Testis (tissue), 2 donors: ENCODE measurements at regions not wholly inside any gene's neighbourhood (a gene's known extent, or its start where the extent isn't known, plus 50 kb on each side); places are given as distances from the start of the nearest gene placed in this dataset.

ENCODE experiments used
- DNase-seq: peaks from one replicate; pipeline ENCODE4 v3.0.0-alpha.2; 2019
- H3K27ac ChIP-seq, 2 donors: fragments of 200-600 bp; sonication (generic); one replicate each; pipeline ENCODE4 v1.5.1; 2019
- H3K27me3 ChIP-seq: fragments of 200-600 bp; sonication (generic); one replicate; pipeline ENCODE4 v1.5.1; 2019
- H3K36me3 ChIP-seq: fragments of 200-600 bp; sonication (generic); one replicate; pipeline ENCODE4 v1.5.1; 2017; ENCODE audit warnings: low read depth; ENCODE audit errors: missing control alignments
- H3K4me1 ChIP-seq: fragments of 200-600 bp; sonication (generic); one replicate; pipeline ENCODE4 v1.5.1; 2019
- H3K4me3 ChIP-seq, 2 donors: fragments of 200-600 bp; sonication (generic); one replicate each; pipeline ENCODE4 v1.5.1; 2017 to 2019
- H3K9me3 ChIP-seq: fragments of 200-600 bp; sonication (generic); one replicate; pipeline ENCODE4 v1.5.1; 2017
- POLR2A ChIP-seq: fragments of 450-650 bp; IDR thresholded peaks from one replicate; pipeline ENCODE4 v1.6.1; 2017; ENCODE audit warnings: antibody characterized with exemption, mild to moderate bottlenecking, moderate library complexity
- WGBS, 2 donors: methylation state at CpG; one replicate each; pipeline ENCODE4 v1.1.5; 2018; 5-methylcytosine and 5-hydroxymethylcytosine counted together
- intact Hi-C: fragments of 100-400 bp; cut with DNase I; formaldehyde crosslinking; loops from one replicate; pipeline ENCODE4 v1.15.1; 2023; ENCODE audit warnings: low total_unique reads
- TF ChIP-seq, protein P1 (sequence below), 3 experiments: fragments of 450-650 bp in 2 of 3; fragments of 200-600 bp in 1 of 3; sonication (generic) in 1 of 3; IDR thresholded peaks; one replicate each; pipeline ENCODE4 v1.5.1; 2016 to 2019; ENCODE audit warnings: antibody characterized with exemption in 3 of 3, mild to moderate bottlenecking in 2 of 3, moderate library complexity in 1 of 3

DNA sequence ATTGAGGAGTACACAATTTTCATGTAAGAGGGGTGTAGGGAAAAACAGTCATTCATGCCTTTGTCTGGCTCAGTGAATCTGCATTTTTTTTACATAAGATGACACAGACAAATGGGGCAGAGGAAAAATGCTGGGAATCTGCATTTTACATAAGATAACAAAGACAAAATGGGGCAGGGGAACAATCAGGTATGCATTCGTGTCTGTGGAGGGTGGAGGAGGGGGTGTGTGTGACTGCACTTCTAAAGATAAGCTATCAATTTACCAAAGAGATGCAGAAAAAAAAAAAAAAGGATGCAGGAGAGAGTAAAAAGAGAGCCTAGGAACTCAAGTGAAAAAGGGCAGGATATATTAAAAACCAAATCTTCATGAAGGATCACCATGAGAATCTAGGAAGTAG is 637.4 kb downstream of the ZNF674 start:
- no peaks in the 10 kb centered on the region for H3K27me3 ChIP-seq
- DNase-seq = no peak
- H3K27ac ChIP-seq = no peak overlapping the region
- no peaks in the 10 kb centered on the region for H3K9me3 ChIP-seq
- WGBS, 2 donors = 11 to 27% methylated on average over 1 of the region's 1 CpG
- intact Hi-C loops = no loop called here
- no peaks in the 10 kb centered on the region for H3K36me3 ChIP-seq
- no peak for TF ChIP-seq POLR2A
- TF ChIP-seq, protein P1, sequence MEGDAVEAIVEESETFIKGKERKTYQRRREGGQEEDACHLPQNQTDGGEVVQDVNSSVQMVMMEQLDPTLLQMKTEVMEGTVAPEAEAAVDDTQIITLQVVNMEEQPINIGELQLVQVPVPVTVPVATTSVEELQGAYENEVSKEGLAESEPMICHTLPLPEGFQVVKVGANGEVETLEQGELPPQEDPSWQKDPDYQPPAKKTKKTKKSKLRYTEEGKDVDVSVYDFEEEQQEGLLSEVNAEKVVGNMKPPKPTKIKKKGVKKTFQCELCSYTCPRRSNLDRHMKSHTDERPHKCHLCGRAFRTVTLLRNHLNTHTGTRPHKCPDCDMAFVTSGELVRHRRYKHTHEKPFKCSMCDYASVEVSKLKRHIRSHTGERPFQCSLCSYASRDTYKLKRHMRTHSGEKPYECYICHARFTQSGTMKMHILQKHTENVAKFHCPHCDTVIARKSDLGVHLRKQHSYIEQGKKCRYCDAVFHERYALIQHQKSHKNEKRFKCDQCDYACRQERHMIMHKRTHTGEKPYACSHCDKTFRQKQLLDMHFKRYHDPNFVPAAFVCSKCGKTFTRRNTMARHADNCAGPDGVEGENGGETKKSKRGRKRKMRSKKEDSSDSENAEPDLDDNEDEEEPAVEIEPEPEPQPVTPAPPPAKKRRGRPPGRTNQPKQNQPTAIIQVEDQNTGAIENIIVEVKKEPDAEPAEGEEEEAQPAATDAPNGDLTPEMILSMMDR (IDR thresholded peaks at IDR 0.05) = no peak
- no peak overlapping the region for H3K4me3 ChIP-seq
- no peaks in the 10 kb centered on the region for H3K4me1 ChIP-seq

GRCh38 chrX:45903781-45904201 is 641.4 kb downstream of the ZNF674 start:
- intact Hi-C loops = no loop called here
- 51 to 70% methylated on average over 2 to 5 of the region's 5 CpGs for WGBS, 2 donors

DNA sequence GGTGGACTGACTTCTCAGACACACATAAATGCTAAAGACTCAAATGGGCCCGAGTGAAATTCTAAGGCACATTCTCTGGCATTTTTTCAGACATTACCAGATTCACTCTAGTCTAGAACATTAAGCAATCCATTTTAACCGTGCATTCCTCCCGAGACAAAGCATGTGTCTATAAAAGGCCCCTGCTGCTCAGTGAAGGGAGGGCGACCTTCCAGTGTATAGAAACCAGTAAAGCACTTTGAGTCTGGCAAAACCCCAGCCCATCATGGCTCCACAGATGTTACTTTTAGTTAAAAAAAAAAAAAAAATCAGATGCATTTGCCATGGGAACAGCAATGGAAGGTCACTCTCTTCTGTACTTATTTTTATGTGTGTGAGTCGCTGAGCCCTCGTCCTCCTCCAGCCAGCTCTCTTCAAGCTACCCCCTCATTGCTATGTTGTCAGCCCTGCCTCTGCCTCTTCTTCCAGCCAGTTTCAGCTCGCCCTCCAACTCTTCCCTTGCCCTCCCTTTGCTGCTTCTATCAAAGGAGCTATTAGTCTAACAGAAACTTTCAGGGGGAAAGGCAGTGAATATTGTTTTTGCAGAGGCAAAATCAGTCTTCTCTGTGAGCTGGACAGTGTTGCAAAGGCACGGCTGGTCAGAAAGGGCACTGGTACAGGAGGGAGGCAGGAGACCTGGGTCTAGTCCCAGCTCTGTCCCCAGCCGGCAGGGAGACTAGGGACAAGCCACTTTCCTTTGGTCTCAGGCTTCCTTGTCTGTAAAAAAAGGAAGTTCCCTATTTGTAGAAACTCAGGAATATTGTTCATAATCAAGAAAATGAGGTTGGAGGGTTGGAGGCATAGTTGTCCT is 644.2 kb downstream of the ZNF674 start:
- H3K36me3 ChIP-seq = no peaks in the 10 kb centered on the region
- H3K4me1 ChIP-seq = no peaks in the 10 kb centered on the region
- no peaks in the 10 kb centered on the region for H3K27me3 ChIP-seq
- no peak for TF ChIP-seq POLR2A
- TF ChIP-seq, protein P1 (IDR thresholded peaks at IDR 0.05) = no peak
- 41 to 51% methylated on average over 6 to 9 of the region's 9 CpGs for WGBS, 2 donors
- no peak for DNase-seq
- H3K27ac ChIP-seq = no peak overlapping the region
- H3K4me3 ChIP-seq = no peak overlapping the region
- intact Hi-C loops = no loop called here
- H3K9me3 ChIP-seq = no peaks in the 10 kb centered on the region

More at GRCh38 chrX:45903781-45904201, 641.4 kb downstream of the ZNF674 start:
- Histone ChIP-seq H3K36me3 (no peaks in the 10 kb centered on the region), H3K4me3 (no peak overlapping the region), H3K9me3 (no peaks in the 10 kb centered on the region), H3K27ac (no peak overlapping the region), H3K4me1 (no peaks in the 10 kb centered on the region), H3K27me3 (no peaks in the 10 kb centered on the region)
- DNase-seq = no peak
- TF ChIP-seq, protein P1 (IDR thresholded peaks at IDR 0.05) = no peak
- TF ChIP-seq POLR2A = no peak

- intact Hi-C loops = no loop called here
- TF ChIP-seq POLR2A = no peak
- TF ChIP-seq, protein P1 (IDR thresholded peaks at IDR 0.05) = no peak
- Histone ChIP-seq H3K27ac (no peak overlapping the region), H3K36me3 (no peaks in the 10 kb centered on the region), H3K4me3 (no peak overlapping the region), H3K9me3 (no peaks in the 10 kb centered on the region), H3K27me3 (no peaks in the 10 kb centered on the region), H3K4me1 (no peaks in the 10 kb centered on the region)
- WGBS, 2 donors = 82 to 87% methylated on average over 4 of the region's 4 CpGs
- DNase-seq = no peak
Measured at GRCh38 chrX:45894864-45895645, 650.2 kb downstream of the ZNF674 start.
